A549 (cell line): ENCODE measurements at regions not wholly inside any gene's neighbourhood (a gene's known extent, or its start where the extent isn't known, plus 50 kb on each side); places are given as distances from the start of the nearest gene placed in this dataset.

Experiments used
- ATAC-seq, 2 experiments: fragments of 200-7000 bp in 1 of 2; fragments of >200 bp in 1 of 2; cut with Nextera tagmentation in 1 of 2; cut with Tn5 transposase in 1 of 2; 3 replicates each; pipeline versions ENCODE4 v1.8.0 to v1.9.1; 2018 to 2020; ENCODE audit warnings: mild to moderate bottlenecking in 1 of 2, moderate library complexity in 1 of 2
- CTCF ChIA-PET: fragments of 300-600 bp; sonication (Branson Sonifier 250); formaldehyde crosslinking; extraction: SDS; loops from one replicate; lab custom pipeline; 2021; ENCODE audit warnings: antibody characterized with exemption, inconsistent platforms; lab: Yijun Ruan, JAX
- POLR2A ChIA-PET: fragments of 350-600 bp; formaldehyde crosslinking; extraction: SDS; loops from one replicate; lab custom pipeline; 2021; ENCODE audit warnings: antibody characterized with exemption, inconsistent platforms; lab: Yijun Ruan, JAX
- DNase-seq, 2 experiments: peaks; one replicate each; pipeline versions ENCODE4 v3.0.0 to v3.0.0-alpha.2; 2011 to 2016; ENCODE audit warnings: low read depth in 1 of 2, low spot score in 1 of 2
- FAIRE-seq: peaks from 2 replicates; lab custom pipeline; 2011; peaks lifted over from hg19 to GRCh38; lab: Jason Lieb, UNC
- H3K27ac ChIP-seq, 2 experiments: fragments of >200 bp; sonication (Bioruptor Twin); formaldehyde crosslinking; 3 replicates each; pipeline ENCODE4 v1.5.1; 2016 to 2017
- H3K4me1 ChIP-seq: fragments of >200 bp; sonication (Bioruptor Twin); formaldehyde crosslinking; 3 replicates; pipeline ENCODE4 v1.6.1; 2016
- H3K4me2 ChIP-seq: fragments of >200 bp; sonication (Bioruptor Twin); formaldehyde crosslinking; 3 replicates; pipeline ENCODE4 v1.6.1; 2016
- H3K4me3 ChIP-seq: fragments of >200 bp; sonication (Bioruptor Twin); formaldehyde crosslinking; 3 replicates; pipeline ENCODE4 v1.5.1; 2016
- H3K9me3 ChIP-seq: fragments of >200 bp; sonication (Bioruptor Twin); formaldehyde crosslinking; 3 replicates; pipeline ENCODE4 v1.6.1; 2016
- BCL3 ChIP-seq: fragments of >200 bp; sonication (Bioruptor Twin); formaldehyde crosslinking; IDR thresholded peaks from 3 replicates; pipeline ENCODE4 v1.6.1; 2016
- BHLHE40 ChIP-seq: IDR thresholded peaks from 2 replicates; pipeline ENCODE4 v1.6.1; 2012; ENCODE audit warnings: low read depth, low read length, inconsistent platforms
- CBX8 ChIP-seq: fragments of 200-600 bp; sonication (generic); IDR thresholded peaks from 2 replicates; pipeline ENCODE4 v1.6.1; 2016
- CEBPB ChIP-seq, 2 experiments: fragments of >200 bp in 1 of 2; sonication (Bioruptor Twin) in 1 of 2; formaldehyde crosslinking in 1 of 2; IDR thresholded peaks; 2 replicates each; pipeline ENCODE4 v1.6.1; 2012 to 2016
- CHD4 ChIP-seq: fragments of 200-600 bp; sonication (generic); IDR thresholded peaks from 2 replicates; pipeline ENCODE4 v1.6.1; 2016; ENCODE audit warnings: antibody characterized with exemption, mild to moderate bottlenecking, borderline replicate concordance
- EHMT2 ChIP-seq: fragments of 200-600 bp; sonication (generic); IDR thresholded peaks from 2 replicates; pipeline ENCODE4 v1.6.1; 2016; ENCODE audit warnings: antibody characterized with exemption, low read depth, mild to moderate bottlenecking, moderate library complexity
- ELK1 ChIP-seq: fragments of 150-350 bp; IDR thresholded peaks from 2 replicates; pipeline ENCODE4 v1.6.1; 2014; ENCODE audit warnings: low read depth, mild to moderate bottlenecking, low read length
- EP300 ChIP-seq, 2 experiments: fragments of >200 bp; sonication (Bioruptor Twin); formaldehyde crosslinking; IDR thresholded peaks; 2 replicates in 1 of 2; 3 replicates in 1 of 2; pipeline ENCODE4 v1.6.1; 2016 to 2017
- ESRRA ChIP-seq: fragments of 150-350 bp; IDR thresholded peaks from 2 replicates; pipeline ENCODE4 v1.6.1; 2014; ENCODE audit warnings: mild to moderate bottlenecking, low read length, borderline replicate concordance
- FOXS1 ChIP-seq: fragments of 250-450 bp; sonication (Bioruptor Pico); IDR thresholded peaks from 2 replicates; pipeline ENCODE4 v1.5.0; 2020; ENCODE audit warnings: mild to moderate bottlenecking, moderate library complexity
- GATA3 ChIP-seq: IDR thresholded peaks from 2 replicates; pipeline ENCODE4 v1.6.1; 2012; ENCODE audit warnings: borderline replicate concordance
- HEYL ChIP-seq: fragments of 250-450 bp; sonication (Bioruptor Pico); IDR thresholded peaks from 2 replicates; pipeline ENCODE4 v1.8.0; 2021; ENCODE audit warnings: mild to moderate bottlenecking, moderate library complexity
- HOXB5 ChIP-seq: fragments of 250-450 bp; sonication (Bioruptor Pico); IDR thresholded peaks from 2 replicates; pipeline ENCODE4 v1.5.0; 2020; ENCODE audit warnings: mild to moderate bottlenecking, moderate library complexity
- JUN ChIP-seq, 2 experiments: fragments of >200 bp; sonication (Bioruptor Twin); formaldehyde crosslinking; IDR thresholded peaks; 2 replicates in 1 of 2; 3 replicates in 1 of 2; pipeline ENCODE4 v1.6.1; 2016 to 2017
- JUNB ChIP-seq: fragments of >200 bp; sonication (Bioruptor Twin); formaldehyde crosslinking; IDR thresholded peaks from 2 replicates; pipeline ENCODE4 v1.6.1; 2016
- KDM1A ChIP-seq: fragments of 200-600 bp; sonication (generic); IDR thresholded peaks from 2 replicates; pipeline ENCODE4 v1.6.1; 2016; ENCODE audit warnings: low read depth, mild to moderate bottlenecking
- KDM5A ChIP-seq: fragments of 200-600 bp; sonication (generic); IDR thresholded peaks from 2 replicates; pipeline ENCODE4 v1.6.1; 2016; ENCODE audit warnings: antibody characterized with exemption, mild to moderate bottlenecking
- MAFK ChIP-seq: fragments of 450-650 bp; IDR thresholded peaks from 2 replicates; pipeline ENCODE4 v1.6.1; 2014; ENCODE audit not compliant: partially characterized antibody
- NFE2L2 ChIP-seq: fragments of 150-350 bp; conservative IDR thresholded peaks from 2 replicates; pipeline ENCODE4 v1.6.1; 2014; ENCODE audit warnings: low read length
- NPAS2 ChIP-seq: fragments of 250-450 bp; sonication (Bioruptor Pico); IDR thresholded peaks from 2 replicates; pipeline ENCODE4 v1.8.0; 2022; ENCODE audit warnings: mild to moderate bottlenecking, moderate library complexity, borderline replicate concordance
- NR3C1 ChIP-seq: fragments of >200 bp; sonication (Bioruptor Twin); formaldehyde crosslinking; IDR thresholded peaks from 3 replicates; pipeline ENCODE4 v1.6.1; 2017
- PBX3 ChIP-seq: IDR thresholded peaks from 2 replicates; pipeline ENCODE4 v1.6.1; 2012
- SMC3 ChIP-seq: fragments of >200 bp; sonication (Bioruptor Twin); formaldehyde crosslinking; IDR thresholded peaks from 3 replicates; pipeline ENCODE4 v1.6.1; 2018; ENCODE audit warnings: inconsistent platforms
- TFCP2L1 ChIP-seq: fragments of 250-450 bp; sonication (Bioruptor Pico); IDR thresholded peaks from 2 replicates; pipeline ENCODE4 v1.5.0; 2021; ENCODE audit warnings: mild to moderate bottlenecking
- ZC3H11A ChIP-seq: fragments of 450-650 bp; IDR thresholded peaks from 2 replicates; pipeline ENCODE4 v1.6.1; 2014; ENCODE audit warnings: antibody characterized with exemption, mild to moderate bottlenecking
- ZFP36 ChIP-seq: fragments of 450-650 bp; IDR thresholded peaks from 2 replicates; pipeline ENCODE4 v1.6.1; 2014; ENCODE audit warnings: borderline replicate concordance; ENCODE audit not compliant: partially characterized antibody
- ZNF302 ChIP-seq: fragments of 250-450 bp; sonication (Bioruptor Pico); IDR thresholded peaks from 2 replicates; pipeline ENCODE4 v1.9.0; 2021; ENCODE audit warnings: inconsistent platforms, mild to moderate bottlenecking, moderate library complexity
- WGBS: methylation state at CpG from one replicate; pipeline ENCODE4 v1.1.6; 2017; ENCODE audit errors: missing lambda C conversion rate; 5-methylcytosine and 5-hydroxymethylcytosine counted together
- TF ChIP-seq, protein P1 (sequence below): fragments of >200 bp; sonication (Bioruptor Twin); formaldehyde crosslinking; IDR thresholded peaks from 2 replicates; pipeline ENCODE4 v1.6.1; 2016
- TF ChIP-seq, protein P2 (sequence below): IDR thresholded peaks from 2 replicates; pipeline ENCODE4 v1.6.1; 2012

- TF ChIP-seq ELK1 (no peak), KDM5A (no peak)
Measured at GRCh38 chr16:13586051-13586450, 333.9 kb upstream of the ERCC4 start (continued).

- ATAC-seq (no peak), FAIRE-seq (no peak), DNase-seq (no peak)
- WGBS, result 0% methylated on average over 1 of the region's 1 CpG
- TF ChIP-seq TFCP2L1 (CRISPR knock-in tag) (no peak), JUN (IDR thresholded peaks at IDR 0.05) (no peak), EP300 (IDR thresholded peaks at IDR 0.05) (no peak), ZC3H11A (no peak), KDM5A (no peak), FOXS1 (CRISPR knock-in tag) (no peak), BHLHE40 (no peak), HOXB5 (no peak), NFE2L2 (no peak), JUNB (no peak), HEYL (no peak), CEBPB (IDR thresholded peaks at IDR 0.05) (no peak), ZFP36 (no peak)
- TF ChIP-seq, protein P1, sequence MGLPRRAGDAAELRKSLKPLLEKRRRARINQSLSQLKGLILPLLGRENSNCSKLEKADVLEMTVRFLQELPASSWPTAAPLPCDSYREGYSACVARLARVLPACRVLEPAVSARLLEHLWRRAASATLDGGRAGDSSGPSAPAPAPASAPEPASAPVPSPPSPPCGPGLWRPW, result no peak
- ChIA-PET CTCF (interaction anchor here (0.8 kb wide), 1 partner anchor 23 kb away, joined by 4 read pairs; no protein-coding TSS in a partner anchor), POLR2A (no interaction called here)
- Histone ChIP-seq H3K27ac (no peak overlapping the region), H3K4me2 (no peak overlapping the region), H3K4me3 (no peak overlapping the region), H3K4me1 (no peaks in the 10 kb centered on the region), H3K9me3 (no peaks in the 10 kb centered on the region)
Measured at GRCh38 chr16:13587181-13587580, 332.8 kb upstream of the ERCC4 start.

DNA sequence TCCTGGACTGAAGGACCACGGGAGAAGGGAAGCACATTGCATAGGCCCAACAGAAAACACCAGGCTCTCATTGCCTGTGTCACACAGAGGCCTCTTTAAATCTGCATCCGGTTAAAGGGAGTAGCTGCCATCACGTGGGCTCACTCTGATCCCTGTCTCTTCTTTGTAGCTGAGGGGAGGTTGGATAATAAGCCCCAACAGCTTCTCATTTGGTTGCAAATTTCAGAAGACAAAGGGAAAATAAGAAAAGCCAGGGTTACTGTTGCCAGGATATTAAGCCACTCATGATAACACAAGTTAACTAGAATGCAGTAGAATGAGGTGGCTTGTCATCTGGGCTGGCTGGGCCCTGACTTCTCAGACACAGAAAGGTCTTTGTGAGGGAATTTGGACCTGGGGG lies 325.1 kb upstream of the ERCC4 start:
- ChIA-PET CTCF (no interaction called here), POLR2A (no interaction called here)
- FAIRE-seq, result no peak
- 0% methylated on average over 3 of the region's 3 CpGs for WGBS
- no peak overlapping the region for H3K4me2 ChIP-seq
- no peak for DNase-seq
- TF ChIP-seq CBX8, result no peak
- TF ChIP-seq ESRRA, result no peak
- TF ChIP-seq CHD4, result no peak
- no peak for TF ChIP-seq MAFK
- no peak for TF ChIP-seq ZNF302 (CRISPR knock-in tag)
- no peak for TF ChIP-seq BCL3
- no peak for TF ChIP-seq PBX3
- no peak for TF ChIP-seq HOXB5
- no peak for TF ChIP-seq EHMT2
- TF ChIP-seq, protein P2, sequence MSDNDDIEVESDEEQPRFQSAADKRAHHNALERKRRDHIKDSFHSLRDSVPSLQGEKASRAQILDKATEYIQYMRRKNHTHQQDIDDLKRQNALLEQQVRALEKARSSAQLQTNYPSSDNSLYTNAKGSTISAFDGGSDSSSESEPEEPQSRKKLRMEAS, result no peak
- TF ChIP-seq NPAS2 (CRISPR knock-in tag), result no peak
- TF ChIP-seq, protein P1, result no peak
- TF ChIP-seq SMC3, result no peak
- TF ChIP-seq KDM1A, result no peak
- TF ChIP-seq ZC3H11A, result no peak
- TF ChIP-seq NR3C1, result no peak
- TF ChIP-seq GATA3, result no peak
- H3K4me1 ChIP-seq, result no peaks in the 10 kb centered on the region
- no peak overlapping the region for H3K4me3 ChIP-seq
- no peak overlapping the region for H3K27ac ChIP-seq
- no peaks in the 10 kb centered on the region for H3K9me3 ChIP-seq
- ATAC-seq, result no peak; a peak in 1 of 6 replicates
